Testis (tissue), 2 donors: ENCODE measurements at regions not wholly inside any gene's neighbourhood (a gene's known extent, or its start where the extent isn't known, plus 50 kb on each side); places are given as distances from the start of the nearest gene placed in this dataset.

Experiments used
- POLR2A ChIP-seq: fragments of 450-650 bp; IDR thresholded peaks from one replicate; pipeline ENCODE4 v1.6.1; 2017; ENCODE audit warnings: antibody characterized with exemption, mild to moderate bottlenecking, moderate library complexity
- TF ChIP-seq, protein P1 (sequence below), 3 experiments: fragments of 450-650 bp in 2 of 3; fragments of 200-600 bp in 1 of 3; sonication (generic) in 1 of 3; IDR thresholded peaks; one replicate each; pipeline ENCODE4 v1.5.1; 2016 to 2019; ENCODE audit warnings: antibody characterized with exemption in 3 of 3, mild to moderate bottlenecking in 2 of 3, moderate library complexity in 1 of 3

GRCh38 chr3:75327453-75327852 is 336.7 kb upstream of the FRG2C start:
- TF ChIP-seq, protein P1, sequence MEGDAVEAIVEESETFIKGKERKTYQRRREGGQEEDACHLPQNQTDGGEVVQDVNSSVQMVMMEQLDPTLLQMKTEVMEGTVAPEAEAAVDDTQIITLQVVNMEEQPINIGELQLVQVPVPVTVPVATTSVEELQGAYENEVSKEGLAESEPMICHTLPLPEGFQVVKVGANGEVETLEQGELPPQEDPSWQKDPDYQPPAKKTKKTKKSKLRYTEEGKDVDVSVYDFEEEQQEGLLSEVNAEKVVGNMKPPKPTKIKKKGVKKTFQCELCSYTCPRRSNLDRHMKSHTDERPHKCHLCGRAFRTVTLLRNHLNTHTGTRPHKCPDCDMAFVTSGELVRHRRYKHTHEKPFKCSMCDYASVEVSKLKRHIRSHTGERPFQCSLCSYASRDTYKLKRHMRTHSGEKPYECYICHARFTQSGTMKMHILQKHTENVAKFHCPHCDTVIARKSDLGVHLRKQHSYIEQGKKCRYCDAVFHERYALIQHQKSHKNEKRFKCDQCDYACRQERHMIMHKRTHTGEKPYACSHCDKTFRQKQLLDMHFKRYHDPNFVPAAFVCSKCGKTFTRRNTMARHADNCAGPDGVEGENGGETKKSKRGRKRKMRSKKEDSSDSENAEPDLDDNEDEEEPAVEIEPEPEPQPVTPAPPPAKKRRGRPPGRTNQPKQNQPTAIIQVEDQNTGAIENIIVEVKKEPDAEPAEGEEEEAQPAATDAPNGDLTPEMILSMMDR (IDR thresholded peaks at IDR 0.05), result no peak
- no peak for TF ChIP-seq POLR2A
